Endothelial cell of umbilical vein (primary cell): ENCODE measurements at regions not wholly inside any gene's neighbourhood (a gene's known extent, or its start where the extent isn't known, plus 50 kb on each side); places are given as distances from the start of the nearest gene placed in this dataset.

Source experiments
- EZH2 ChIP-seq: IDR thresholded peaks from 2 replicates; pipeline ENCODE4 v1.6.1; 2012; ENCODE audit warnings: borderline replicate concordance, low read depth, mild to moderate bottlenecking, moderate library complexity, low read length, inconsistent platforms; ENCODE audit not compliant: severe bottlenecking
- JUN ChIP-seq: IDR thresholded peaks from 2 replicates; pipeline ENCODE4 v1.6.1; 2011; ENCODE audit warnings: borderline replicate concordance, low read depth; ENCODE audit not compliant: insufficient read length, insufficient read depth
- POLR2A ChIP-seq: IDR thresholded peaks from 2 replicates; pipeline ENCODE4 v1.6.1; 2012; ENCODE audit warnings: low read depth, mild to moderate bottlenecking, control low read depth, low read length
- POLR2AphosphoS5 ChIP-seq: IDR thresholded peaks from 2 replicates; pipeline ENCODE4 v1.6.1; 2012; ENCODE audit warnings: low read depth, mild to moderate bottlenecking, control low read depth, low read length, moderate library complexity; ENCODE audit not compliant: insufficient read depth
- TF ChIP-seq, protein P1 (sequence below), 2 donors: IDR thresholded peaks; 1 replicate in 1 of 2; 2 replicates in 1 of 2; pipeline ENCODE4 v1.5.1; 2011; ENCODE audit warnings: low read length in 2 of 2, mild to moderate bottlenecking in 2 of 2, moderate library complexity in 2 of 2, control low read depth in 1 of 2, inconsistent platforms in 1 of 2, low read depth in 1 of 2; ENCODE audit not compliant: insufficient read depth in 1 of 2; ENCODE audit errors: extremely low read depth in 1 of 2

DNA sequence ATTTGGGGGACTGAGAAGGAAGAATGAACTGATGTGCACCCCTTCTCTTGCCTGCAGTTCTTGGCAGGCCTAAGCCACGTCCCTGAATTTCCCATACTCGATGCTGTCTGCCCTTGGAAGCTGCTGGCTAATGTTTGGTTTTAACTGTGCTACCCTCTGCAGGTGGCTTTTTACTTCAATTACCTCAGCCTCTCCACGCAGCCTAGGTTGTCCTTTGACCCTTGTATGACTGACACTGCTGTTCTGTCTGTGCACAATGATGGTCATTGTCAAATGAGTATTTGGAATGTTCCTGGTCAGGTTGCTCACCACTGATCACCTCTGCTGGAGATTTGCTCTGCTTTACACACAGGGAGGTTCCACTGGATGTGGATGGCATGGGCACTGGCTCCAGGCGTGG is 137.1 kb downstream of the ZNF518B start:
- TF ChIP-seq EZH2, result no peak
- TF ChIP-seq, protein P1, sequence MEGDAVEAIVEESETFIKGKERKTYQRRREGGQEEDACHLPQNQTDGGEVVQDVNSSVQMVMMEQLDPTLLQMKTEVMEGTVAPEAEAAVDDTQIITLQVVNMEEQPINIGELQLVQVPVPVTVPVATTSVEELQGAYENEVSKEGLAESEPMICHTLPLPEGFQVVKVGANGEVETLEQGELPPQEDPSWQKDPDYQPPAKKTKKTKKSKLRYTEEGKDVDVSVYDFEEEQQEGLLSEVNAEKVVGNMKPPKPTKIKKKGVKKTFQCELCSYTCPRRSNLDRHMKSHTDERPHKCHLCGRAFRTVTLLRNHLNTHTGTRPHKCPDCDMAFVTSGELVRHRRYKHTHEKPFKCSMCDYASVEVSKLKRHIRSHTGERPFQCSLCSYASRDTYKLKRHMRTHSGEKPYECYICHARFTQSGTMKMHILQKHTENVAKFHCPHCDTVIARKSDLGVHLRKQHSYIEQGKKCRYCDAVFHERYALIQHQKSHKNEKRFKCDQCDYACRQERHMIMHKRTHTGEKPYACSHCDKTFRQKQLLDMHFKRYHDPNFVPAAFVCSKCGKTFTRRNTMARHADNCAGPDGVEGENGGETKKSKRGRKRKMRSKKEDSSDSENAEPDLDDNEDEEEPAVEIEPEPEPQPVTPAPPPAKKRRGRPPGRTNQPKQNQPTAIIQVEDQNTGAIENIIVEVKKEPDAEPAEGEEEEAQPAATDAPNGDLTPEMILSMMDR (IDR thresholded peaks at IDR 0.05; ENCODE audit: extremely low read depth in 1 of 2, insufficient read depth in 1 of 2, low read depth in 1 of 2, low read length in 2 of 2), result no peak
- TF ChIP-seq POLR2A, result no peak
- no peak for TF ChIP-seq JUN
- TF ChIP-seq POLR2AphosphoS5, result no peak
